ENCODE measurements at regions not wholly inside any gene's neighbourhood (a gene's known extent, or its start where the extent isn't known, plus 50 kb on each side); places are given as distances from the start of the nearest gene placed in this dataset.

DNA sequence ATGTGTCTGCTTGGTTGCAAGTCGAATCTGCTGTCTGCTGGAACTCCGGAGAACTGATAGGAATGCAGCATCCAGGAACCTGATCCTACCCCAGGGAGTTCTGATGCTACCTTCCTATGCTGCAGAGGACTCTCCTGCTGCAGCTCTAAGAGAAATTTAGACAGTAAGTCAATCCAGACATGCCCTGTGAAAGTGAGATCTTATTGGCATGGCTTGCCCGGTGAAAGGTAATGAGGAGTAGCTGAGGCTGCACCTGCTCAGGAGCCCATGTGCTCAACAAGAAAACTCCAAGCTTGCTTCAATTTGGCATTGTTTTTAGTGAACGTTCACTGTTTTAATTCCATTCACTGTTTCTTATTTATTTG is 217.3 kb upstream of the SERP2 start:
- DNase-seq = no peak

DNA sequence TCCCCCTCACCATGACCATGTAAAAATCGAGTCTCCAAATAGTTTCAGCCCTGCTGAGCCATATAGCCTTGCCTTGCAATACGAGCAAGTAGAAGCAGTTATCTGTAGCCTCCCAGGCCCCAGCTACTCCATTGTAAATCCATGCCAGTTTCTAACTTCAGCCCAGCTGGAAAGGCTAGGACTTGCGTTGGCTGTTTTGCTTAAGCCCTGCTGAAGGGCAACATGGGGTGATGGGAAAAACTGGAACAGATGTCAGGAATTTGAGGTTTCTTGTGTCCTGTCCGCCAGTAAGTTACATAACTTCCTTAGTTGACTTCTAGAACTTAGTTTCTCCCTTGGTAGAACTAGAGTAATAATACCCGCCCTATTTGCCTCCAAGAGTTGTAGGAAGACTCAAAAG is 216.0 kb upstream of the SERP2 start:
- DNase-seq = no peak

DNA sequence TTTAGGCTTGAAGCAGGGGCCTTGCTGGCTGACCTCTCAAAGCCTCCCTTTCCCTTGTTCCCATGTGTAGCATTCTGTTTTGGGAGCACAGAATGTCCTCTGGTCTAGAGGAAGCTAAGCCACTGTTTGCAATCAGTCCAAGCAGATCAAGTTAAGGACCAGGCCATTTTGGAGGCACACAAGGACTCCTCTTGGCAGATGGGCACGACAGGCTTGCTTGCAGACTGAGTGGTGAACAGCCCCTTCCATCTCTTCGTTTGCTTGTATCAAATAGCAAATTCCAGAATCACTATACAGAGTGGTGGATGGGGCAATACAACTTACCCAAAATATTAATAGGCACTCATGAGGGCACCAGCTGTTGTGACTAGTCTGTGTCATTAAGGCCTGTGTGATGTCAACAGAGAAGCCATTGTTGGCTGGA is 215.5 kb upstream of the SERP2 start:
- DNase-seq = no peak

DNA sequence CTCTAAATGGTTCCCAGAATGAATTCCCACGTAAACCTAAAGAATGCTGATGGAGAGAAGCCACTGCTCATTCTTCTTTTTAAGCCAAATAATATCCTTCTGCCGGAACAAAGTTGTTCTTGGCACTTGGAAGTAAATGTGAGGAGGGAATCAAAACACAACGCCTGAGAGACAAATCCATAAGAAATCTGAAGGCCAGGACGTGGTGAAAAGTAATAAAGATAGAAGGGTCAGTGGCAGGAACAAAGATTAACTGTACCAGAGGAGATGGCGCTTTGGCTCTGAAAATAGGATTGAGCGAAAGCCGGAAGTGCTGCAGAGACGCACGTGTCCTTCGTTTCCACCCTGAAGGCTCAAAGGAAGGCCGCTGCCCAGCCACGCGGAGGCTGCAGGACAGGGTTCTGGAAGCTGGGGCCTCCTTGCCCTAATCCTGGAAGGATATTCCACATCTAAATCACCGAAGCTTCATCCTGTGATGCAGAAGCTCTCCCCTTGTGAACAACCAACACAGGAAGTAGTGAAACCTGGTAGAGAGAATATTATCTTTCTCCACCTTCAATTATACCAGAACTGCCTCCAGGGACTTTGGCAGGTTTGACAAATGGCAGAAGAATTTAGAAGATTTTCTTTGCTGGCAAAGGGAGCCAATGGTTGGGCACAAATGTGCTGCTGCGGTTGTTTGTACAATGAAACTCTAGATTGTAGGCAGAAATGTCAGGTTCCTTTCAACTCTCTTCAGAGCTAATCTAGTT is 214.6 kb upstream of the SERP2 start:
- no peak for DNase-seq

DNA sequence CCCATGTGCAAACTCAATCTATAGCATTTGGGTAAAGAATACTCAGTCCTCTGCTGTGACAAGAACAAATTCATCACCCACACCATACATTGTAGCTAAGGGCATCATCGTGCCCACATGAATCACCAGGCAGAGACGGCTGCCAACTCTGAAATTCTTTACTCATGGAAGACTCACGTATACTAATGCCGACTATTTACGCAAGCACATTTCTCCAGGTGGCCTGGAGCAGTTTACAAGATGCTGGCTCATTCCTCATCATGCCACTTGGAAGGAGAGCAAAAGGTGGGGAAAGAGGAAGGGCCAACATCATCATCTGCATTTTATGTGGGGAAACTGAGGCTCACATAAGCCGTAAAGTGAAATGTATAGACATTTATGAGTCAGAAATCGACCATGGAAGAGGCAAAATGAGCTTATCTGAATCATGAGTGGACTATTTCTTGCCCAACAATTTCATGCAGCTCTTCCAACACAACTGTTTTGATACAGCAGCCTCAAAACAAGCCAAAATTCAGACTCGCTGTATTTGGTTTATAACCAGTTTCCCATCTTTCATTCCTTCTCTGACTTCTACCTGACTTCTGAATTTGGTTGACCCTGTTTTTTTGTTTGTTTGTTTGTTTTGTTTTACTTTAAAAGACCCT is 213.9 kb upstream of the SERP2 start:
- no peak for DNase-seq

DNA sequence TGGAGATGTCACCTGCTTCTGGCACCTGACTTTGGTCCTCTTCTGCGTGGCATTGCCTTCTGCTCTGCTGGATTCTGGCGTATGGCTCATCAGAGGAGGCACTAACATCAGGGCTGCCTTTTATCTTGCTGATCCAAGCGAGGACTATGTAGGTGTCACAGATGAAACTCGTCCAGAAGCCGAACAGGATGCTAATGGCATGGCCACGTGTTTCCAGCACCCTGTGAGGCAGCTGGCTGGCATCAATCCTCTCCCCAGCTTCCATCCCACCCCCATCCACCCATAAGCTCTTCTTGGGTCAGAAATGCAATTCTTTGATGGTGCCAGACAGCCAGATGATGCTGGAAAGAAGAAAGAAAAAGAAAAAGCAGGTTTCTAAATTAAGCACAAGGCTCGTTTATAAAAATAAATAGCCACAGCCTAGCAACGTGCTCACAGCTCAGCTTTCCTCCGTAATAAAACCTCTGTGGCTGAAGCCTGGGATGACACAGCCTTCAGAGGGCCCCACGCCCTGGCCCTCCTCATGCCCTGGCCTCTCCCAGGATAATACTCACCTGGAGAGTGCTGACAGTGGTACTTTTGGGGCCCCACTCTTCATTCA is 212.9 kb upstream of the SERP2 start:
- DNase-seq = no peak

DNA sequence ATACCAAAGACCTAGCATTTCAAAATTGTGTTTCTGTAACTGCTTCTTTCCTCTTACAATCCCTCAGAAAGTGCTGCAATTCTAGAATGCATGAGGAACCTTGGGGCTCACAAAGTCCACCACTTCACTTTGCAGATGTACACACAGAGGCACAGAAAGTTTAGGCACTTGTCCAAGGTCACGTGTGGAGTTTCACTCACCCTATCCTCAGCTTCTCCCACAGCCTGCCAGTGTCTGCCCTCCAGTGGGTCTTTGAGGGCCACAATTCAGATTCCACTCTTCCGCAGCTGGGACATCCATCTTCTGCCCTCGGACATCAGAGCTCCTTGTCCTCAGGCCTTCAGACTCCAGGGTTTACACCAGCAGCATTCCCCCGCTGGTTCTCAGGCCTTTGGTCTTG is 210.5 kb upstream of the SERP2 start:
- no peak for DNase-seq

DNA sequence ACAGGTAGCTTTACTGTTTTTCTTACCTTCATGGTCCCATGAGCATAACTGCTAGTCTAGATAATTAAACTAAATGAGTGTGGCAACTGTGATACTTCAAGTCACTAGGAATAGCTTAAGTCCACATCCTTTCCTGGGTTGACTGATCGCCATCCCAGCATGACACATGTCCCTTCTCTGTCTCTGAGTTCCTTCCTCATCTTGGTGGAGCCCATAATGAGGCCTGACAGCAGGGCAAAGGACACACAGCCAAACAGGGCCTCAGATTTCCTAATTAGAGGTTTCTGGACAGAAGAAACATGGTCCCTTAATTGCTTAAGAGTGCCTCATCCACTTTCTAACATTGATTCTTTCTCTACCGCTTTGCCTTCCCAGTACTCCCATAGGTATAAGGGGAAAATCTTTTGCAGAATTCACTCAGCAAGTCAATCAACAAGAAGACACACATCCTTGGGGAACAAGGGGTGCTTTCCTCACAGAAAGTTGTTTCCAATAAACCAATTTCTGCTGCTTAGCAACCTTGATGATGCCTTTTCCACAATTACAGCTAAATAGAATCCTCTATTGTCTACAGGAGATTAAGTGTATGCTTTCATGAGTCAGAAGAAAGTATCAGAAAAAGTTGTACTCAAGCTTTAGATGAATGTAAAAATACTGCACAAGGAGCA is 208.3 kb upstream of the SERP2 start:
- DNase-seq = no peak

DNA sequence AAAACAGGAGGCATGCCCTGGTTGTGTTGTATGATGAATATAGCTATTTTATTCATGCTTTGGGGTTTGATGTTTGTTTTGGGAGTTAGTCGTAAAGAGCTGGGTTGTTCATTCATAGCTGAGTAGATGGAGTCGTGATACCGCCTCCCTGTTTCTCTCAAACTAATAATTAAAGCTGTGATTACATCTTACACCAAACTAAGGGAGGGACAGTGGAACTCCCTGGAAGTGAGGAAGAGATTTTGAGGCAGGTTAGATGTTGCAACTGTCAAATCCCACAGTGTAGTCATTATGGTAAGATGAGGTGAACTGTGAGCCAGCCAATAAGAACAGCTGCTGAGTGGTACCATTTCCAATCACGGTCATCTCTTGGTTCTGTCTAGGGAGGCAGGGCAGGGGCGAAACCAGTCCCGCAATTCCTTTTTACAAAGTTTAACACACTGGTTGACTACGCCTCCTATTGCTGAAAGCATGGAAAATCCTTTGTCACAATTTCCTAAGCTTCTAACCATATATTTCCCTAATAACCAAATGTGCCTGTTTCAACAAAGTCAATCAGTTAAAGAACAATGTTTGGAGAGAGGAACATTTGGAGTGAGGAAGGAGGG is 207.6 kb upstream of the SERP2 start:
- no peak for DNase-seq

DNA sequence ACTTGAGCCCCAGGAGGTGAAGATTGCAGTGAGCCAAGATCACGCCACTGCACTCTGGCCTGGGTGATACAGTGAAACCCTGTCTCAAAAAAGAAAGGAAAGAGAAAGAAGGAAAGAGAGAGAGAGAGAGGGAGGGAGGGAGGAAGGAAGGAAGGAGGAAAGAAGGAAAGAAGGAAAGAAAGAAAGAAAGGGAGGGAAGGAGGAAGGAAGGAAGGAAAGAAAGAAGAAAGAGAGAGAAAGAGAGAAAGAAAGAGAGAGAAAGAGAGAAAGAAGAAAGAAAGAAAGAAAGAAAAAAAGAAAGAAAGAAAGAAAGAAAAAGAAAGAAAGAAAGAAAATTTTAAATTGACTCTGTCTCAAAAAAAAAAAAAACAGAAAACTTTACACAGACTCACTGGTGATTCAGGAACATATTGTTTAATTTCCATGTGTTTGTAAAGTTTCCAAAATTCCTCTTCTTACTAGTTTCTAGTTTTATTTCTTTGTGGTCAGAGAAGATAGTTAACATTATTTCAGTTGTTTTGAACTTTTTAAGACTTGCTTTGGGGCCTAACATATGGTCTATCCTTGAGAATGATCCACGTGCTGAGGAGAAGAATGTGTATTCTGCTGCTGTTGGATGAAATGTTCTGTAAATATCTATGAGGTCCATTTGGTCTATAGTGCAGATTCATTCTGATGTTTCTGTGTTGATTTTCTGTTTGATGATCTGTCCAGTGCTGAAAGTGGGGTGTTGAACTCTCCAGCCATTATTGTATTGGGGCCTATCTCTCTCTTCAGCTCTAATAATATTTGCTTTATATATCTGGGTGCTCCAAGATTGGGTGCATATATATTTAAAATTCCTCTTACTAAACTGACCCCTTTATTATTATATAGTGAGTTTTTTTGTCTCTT is 204.4 kb upstream of the SERP2 start:
- DNase-seq = no peak

DNA sequence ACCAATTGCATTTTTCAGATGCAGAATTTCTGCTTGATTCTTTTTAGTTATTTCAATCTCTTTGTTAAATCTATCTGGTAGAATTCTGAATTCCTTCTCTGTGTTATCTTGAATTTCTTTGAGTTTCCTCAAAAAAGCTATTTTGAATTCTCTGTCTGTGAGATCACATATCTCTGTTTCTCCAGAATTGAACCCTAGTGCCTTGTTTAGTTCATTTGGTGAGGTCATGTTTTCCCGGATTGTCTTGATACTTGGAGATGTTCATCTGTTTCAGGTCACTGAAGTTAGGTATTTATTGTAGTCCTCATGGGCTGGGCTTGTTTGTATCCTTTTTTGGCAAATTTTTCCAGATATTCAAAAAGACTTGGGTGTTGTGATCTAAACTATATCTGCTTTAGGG is 202.9 kb upstream of the SERP2 start:
- no peak for DNase-seq

DNA sequence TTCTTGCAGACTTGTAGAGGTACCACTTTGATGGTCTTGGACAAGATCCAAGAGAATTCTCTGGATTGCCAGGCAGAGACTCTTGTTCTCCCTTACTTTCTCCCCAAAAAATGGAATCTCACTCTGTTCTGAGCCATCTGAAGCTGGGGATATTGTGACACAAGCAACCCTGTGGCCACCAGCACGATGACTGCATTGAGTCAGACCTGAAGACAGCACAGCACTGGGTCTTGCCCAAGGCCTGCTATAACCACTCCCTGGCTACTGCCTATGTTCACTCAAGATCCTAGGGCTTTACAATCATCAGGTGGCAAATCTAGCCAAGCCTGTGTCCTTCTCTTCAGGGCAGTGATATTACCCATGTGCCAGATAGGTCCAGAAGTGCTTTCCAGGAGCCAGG is 202.5 kb upstream of the SERP2 start:
- DNase-seq = no peak

DNA sequence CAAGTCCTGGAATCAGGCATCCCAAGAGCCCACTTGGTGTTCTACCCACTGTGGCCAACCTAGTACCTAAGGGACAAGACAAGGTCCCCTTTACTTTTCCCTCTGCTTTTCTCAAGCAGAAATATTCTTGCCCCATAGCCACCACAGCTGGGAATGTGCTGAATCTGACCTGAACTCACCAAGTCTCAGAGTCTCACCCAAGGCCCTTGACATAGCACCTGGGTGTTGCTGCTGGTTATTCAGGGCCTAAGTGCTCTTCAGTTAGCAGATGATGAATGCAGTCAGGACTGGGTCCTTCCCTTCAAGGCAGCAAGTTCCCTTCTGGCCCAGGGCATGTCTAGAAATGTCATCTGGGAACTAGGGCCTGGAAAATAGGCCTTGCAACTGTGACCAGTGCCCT is 201.8 kb upstream of the SERP2 start:
- DNase-seq = no peak

DNA sequence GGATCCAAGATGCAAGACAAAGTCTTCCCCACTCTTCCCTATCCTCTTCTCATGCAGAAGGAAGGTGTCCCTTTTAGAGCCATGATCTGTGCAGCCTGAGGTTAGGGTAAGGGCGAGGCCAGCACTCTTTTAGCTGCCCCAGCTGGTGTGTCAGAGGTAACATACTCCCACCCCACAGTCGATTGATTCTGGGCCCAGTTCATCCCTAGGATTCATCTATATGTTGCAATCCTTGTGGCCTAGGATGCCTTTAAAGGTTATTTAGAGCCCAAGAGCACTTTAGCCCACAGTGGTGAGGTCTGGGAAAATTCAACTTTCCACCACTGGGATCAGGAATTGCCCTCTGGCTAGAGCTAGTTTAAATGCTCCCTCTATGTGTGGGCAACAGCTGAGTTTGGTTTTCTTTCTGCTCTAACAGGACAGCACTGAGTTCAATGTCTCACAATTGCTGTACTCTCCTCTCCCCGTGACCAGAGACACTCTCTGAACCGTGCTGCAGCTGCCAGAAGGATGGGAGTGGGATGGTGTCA is 201.3 kb upstream of the SERP2 start:
- DNase-seq = no peak

DNA sequence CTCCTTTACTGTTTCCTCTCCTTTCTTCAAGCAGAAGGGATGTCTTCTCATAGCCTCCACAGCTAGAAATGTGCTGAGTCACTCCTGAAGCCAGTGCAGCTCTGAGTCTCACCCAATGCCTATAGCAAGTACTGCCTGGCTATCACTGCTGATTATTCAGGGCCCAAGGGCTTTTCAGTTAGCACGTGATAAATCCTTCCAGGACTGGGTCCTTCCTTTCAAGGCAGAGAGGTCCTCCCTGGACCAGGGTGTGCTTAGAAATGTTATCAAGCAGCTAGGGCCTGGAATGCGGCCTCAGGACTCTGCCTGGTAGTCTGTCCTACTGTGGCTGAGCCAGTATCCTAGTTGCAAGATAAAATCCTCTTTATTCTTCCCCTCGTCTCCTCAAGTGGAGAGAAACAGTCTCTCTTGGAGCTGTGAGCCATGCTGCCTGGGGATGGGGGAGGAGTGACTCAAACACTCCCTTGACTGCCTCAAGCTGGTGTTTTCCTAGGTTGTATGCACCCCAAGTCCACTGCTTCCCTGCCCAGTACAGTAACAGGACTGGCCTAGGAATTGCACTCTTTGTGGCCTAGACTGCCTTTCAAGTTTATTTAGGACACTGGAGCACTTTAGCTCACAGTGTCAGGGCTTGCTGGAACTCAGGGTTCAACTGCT is 198.7 kb upstream of the SERP2 start:
- DNase-seq = no peak

DNA sequence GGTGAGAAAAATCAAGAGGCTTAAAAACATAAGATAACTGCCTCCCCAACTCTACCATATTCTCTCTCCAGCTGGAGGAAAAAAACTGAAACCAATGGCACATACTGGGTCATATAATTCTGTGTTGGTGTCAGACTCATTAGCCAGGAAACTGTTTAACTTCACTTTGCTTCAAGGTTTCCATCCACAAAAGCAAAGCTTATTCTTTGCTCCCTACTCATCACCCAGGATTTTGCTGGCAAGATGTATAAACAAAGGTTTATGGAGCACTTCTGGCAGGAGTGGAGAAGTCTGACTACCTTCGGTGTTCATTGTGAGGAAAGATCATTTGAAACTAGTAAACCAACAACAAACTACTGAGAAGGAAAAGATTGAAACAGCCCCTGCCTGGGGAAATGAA is 197.5 kb upstream of the SERP2 start:
- DNase-seq = no peak

DNA sequence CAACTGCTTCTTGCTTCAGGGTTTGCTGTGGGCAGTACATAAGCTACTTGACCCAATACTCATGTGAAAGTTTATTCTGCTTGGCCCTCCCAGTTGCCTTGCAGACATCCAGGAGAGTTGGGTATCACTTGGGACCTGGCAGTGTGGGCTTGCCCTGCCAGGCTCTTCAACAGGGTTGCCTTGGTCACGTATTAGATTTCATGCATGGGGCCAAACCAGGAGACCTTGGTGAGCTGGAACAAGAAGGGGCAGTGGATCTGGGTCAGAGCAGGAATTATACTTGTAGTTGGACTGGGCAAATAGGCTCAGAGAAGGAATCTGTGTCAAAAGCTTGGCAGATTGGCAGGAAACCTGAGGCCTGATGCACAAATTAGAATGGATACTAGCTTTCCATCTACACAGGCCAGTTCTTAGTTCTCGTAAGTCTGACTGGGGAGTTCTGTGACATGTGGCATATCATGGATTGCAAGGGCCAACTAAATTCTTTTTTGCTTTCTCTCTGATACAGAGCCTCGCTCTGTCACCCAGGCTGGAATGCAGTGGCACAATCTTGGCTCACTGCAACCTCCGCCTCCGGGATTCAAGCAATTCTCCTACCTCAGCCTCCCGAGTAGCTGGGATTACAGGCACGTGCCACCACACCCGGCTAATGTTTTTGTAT is 192.6 kb upstream of the SERP2 start:
- DNase-seq = no peak

DNA sequence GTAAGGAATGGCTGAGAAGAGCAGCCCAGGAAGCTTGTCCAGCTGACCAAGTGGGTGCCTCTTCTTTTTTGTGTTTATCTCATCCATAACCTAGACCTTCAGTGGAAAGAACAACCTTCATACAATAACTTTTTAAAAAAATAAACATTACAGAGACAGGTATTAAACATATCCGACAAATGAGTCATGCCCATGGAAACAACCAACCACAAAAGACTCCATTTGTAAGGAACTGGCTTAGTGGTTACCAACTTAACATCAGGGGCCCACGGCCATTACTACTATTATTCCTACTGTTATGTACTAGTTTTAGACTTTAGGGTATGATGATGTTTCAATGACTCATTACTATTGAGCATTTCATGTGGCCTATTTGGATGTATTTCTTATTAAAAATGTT is 191.7 kb upstream of the SERP2 start:
- DNase-seq = no peak

DNA sequence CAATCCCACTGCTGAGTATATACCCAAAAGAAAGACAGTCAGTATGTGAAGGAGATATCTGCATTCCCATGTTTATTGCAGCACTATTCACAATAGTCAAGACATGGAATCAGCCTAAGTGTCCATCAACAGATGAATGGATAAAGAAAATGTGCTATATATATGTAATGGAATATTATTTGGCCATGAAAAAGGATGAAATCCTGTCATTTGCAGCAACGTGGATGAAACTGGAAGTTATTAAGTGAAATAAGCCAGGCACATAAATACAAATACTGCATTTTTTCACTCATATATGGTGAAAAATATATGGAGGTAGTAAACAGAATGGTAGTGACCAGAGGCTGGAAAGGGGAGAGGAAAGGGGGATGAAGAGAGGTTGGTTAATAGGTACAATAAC is 188.9 kb upstream of the SERP2 start:
- no peak for DNase-seq

DNA sequence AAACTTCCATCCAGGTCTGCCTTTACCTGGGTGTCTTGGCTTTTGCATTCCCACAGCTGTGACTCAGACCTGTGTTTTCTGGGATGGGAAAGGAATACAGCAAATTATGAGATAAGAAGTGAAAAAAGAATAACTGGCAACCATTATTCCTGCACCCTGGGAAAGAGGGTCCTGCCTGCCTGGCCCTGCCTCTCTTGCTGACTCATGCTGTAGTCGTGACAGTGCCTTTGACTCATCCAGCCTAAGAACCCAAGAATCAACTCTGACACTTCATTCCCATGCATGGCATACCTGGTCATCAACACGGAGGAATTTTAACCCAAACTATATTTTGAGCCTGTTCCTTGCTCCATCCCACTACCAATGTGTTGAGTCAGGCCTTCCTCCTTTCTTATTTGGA is 185.4 kb upstream of the SERP2 start:
- DNase-seq = no peak

DNA sequence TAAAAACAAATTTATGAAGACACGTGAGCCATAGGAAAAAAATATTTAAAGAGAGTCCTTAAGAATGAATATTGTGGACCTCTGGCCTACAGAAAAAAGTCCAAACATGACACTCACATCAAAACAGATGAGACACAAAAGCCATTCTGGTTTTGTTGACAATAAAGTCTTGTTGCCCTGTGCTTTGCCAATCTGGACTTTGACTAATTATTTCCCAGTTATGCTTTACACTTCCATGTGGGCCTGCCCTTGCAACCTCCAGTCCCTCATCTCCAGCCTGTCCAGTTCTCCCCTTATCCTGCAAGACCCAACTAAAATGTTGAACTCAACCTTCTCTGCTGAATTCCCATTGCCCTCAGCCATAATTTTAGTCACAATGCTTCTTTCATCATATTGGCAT is 184.5 kb upstream of the SERP2 start:
- DNase-seq = no peak

All from stimulated activated CD4-positive, alpha-beta T cell treated with anti-CD3 and anti-CD28 coated beads, Interleukin-1b, Interleukin-23, amount 100 ng/mL, for 48 hours (primary cell).